T-helper 1 cell treated with Interleukin-12 subunit alpha and Interleukin-12 subunit beta and Interleukin-4 antibody, amounts not matched to agents 30 ng/mL and 1 ng/mL, for 36 hours (primary cell): ENCODE measurements at regions not wholly inside any gene's neighbourhood (a gene's known extent, or its start where the extent isn't known, plus 50 kb on each side); places are given as distances from the start of the nearest gene placed in this dataset.

Experiments
- intact Hi-C: fragments of 100-400 bp; cut with micrococcal nuclease; formaldehyde crosslinking; loops from one replicate; pipeline ENCODE4 v1.15.1; 2024

DNA sequence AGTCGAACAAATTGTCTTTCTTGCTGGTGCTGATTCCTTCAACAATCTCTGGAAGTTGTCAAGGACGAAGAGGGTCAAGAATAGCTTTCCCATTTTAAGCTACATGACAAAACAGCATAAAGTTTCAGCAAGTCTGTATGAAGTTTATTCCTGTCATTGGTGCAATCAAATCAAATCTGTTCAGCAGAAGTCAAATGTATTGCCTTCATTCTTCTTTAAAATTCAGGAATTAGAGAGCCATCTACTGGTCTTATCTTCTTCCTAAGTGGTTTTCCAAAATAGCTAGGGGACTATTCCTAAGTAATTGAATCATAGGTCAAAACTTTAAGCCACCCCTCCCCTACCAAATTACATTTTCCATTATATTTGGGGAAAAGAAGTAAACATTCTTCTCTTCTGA, 990.2 kb downstream of the GALC start:
- intact Hi-C loops: no loop called here

DNA sequence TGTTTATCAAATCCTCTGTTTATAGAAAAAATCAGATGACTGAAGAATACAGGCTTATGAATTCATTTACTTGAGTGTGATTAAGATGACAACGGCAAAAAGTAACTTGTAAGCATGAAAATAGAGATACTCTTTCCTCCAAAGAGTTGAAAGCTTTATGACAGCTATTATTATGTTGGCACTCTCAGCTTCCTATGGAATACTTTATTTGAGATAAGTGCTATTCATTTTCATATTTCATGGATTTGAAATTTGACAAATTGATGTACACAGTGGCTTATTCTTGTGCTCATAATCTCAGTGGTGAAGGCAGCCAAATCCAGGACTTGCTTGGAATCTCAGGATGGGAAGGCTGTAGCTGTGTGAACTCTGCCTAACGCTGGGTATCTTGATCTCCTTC, 991.6 kb downstream of the GALC start:
- intact Hi-C loops: no loop called here

DNA sequence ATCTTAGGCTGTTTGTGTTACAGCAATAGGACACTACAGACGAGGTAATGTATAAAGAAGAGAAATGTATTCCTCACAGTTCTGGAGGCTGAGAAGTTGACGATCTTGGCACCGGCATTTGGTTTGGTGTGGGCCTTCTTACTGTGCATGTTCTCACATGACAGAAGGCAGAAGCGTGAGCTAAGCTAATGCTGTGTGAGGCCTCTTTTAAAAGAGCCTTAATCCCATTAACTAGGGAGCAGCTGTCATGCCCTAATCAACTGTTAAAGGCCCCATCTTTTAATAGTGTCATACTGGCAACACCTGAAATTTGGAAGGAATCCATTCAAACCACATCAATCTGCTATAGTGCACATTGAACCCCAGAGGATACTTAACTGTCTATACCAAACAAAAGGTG, 992.9 kb downstream of the GALC start:
- intact Hi-C loops: no loop called here

DNA sequence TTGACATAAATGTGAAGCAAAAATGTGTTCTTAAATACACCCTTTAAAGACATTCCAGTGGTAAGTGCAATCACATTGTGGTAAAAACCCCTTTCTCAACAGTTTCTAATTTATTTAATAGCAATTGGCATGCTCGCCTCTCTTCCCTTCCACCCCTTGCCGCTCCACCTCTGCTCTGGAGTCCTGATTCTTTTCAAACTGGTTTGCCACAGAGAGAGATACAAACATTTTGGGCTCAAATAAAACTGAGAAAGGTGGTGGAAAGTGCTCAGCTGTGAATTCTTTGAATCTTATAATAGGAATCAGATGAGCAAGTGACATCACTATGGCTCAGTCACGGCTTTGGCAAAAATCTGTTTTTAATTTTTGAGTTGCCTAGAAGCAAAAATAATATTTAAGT, 993.9 kb downstream of the GALC start:
- intact Hi-C loops: no loop called here

DNA sequence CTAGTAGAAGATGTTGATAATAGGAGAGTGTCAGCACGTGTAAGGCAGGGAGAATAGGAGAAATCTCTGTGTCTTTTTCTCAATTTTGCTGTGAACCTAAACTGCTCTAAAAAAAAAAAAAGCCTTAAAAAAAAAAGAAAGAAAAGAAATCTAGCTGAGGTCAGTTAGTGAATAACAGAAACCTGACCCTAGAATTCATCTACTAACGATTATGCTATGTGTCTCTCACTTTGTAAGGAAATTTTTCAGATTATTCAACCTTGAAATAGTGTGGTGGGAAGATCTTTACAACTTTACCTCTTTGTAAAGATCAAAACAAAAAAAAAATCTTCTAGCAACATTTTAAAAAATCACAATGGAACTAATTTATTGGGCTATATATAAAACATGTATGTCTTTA, 995.7 kb downstream of the GALC start:
- intact Hi-C loops: no loop called here

DNA sequence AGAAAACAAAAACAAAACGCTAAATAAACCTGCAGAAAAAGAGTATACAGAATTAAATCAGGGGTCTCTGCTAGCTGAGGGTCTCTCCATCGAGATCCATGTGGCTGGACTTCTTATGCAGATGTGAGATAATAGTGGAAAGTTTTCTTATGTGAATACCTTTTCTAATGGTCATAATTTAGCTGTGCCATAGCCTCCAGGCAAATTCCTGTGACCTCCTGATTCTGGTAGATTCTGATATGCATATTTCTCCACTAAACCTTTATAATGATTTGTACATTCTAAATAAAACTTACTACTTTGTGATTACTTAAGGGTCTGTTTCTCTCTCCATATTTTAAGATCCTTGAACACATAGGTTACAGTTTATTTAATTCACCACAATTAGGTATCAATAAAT, 1002.6 kb downstream of the GALC start:
- intact Hi-C loops: no loop called here

DNA sequence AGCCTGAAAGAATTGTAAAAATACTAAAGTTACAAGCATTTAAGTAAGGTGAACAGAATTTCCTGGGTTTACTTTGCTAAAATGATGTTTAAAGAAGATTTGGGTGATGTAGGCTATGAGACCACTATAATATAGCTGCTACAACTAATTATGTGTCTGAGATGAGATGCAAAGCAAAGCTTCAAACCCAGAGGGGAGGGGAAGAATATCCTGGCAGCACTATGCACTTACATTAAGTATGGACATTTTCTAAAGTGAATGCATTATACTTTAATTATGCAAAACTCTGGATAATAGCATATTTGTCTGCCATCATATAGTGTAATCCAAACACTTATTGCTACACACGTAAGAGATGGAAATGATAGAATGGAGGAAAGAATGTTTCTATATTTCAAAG, 1003.7 kb downstream of the GALC start:
- intact Hi-C loops: no loop called here

DNA sequence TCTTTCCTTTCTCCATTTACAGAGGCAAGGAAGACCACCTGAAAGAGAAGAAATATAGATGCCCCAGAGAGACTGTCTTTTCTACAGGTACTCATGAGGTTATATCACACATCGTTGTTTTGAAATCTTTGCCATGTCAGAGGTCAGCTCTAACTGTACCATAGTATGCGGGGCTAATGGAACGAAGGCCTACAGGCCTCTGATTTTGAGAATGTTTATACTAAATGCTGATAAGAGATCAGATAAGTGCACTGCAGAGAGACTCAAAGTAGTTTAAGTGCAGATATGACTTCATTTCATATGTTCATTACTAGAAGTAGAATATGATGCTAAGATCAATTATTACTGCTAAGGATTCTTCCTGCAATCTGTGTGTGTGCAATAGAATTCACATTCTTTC, 1005.0 kb downstream of the GALC start:
- intact Hi-C loops: no loop called here

DNA sequence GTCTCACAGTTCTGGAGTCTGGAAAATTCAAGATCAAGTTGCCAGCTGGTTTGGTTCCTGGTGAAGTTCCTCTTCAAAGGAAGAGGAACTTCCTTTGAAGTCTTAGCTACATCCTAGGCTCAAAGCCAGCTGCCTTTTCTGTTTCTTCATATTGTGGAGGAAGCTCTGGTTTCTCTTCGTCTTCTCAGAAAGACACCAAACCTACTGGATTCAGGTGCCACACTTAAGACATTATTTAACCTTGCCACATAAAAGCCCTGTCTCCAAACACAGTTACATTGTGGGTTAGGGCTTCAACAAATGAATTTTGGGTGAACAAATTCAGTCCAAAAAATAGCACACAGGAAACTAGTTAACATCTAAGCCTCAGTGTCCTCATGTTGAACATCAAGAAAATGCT, 1019.8 kb downstream of the GALC start:
- intact Hi-C loops: no loop called here

DNA sequence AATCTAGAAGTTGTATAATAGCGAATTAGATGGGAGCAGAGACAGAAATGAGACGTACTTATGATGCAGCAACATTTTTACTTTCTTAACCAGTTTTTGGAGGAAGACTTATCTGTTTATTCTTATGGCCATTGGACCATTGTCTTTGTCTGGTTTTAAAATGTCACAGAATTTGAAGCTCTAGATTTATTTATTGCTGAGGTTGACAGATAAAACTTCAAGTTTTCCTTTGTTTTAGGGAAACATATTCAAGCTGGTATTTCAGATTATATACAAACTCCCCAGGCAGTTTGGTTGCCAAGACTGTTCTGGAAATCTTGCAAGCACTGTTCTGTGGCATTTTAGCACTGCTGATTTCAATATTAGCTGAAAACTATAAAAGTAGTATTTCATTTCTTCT, 1021.7 kb downstream of the GALC start:
- intact Hi-C loops: no loop called here

DNA sequence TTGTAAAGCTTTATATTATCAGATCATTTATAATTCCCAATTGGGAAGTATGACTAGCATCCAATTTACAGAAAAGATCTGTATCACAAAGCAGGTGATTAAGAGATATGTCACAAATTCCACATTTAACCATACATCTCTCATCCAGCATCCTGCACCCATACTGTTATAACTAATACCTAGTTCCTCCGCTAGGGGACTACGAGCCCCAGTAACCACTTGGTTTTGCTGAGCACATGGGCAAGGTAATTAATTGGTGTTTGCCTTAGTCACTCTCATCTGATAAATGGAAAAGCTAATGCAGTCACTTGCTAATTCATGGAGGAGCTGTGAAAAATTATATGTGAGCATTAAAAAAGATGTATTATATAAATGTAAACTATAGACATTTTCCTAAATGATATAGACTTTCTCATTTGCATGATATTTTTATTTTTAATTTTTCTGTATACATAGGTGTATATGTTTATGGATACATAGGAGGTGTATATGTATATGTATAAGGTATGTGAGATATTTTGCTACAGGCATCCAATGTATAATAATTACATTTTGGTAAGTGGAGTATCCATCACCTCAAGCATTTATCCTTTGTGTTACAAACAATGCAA, 1031.8 kb downstream of the GALC start:
- intact Hi-C loops: no loop called here

DNA sequence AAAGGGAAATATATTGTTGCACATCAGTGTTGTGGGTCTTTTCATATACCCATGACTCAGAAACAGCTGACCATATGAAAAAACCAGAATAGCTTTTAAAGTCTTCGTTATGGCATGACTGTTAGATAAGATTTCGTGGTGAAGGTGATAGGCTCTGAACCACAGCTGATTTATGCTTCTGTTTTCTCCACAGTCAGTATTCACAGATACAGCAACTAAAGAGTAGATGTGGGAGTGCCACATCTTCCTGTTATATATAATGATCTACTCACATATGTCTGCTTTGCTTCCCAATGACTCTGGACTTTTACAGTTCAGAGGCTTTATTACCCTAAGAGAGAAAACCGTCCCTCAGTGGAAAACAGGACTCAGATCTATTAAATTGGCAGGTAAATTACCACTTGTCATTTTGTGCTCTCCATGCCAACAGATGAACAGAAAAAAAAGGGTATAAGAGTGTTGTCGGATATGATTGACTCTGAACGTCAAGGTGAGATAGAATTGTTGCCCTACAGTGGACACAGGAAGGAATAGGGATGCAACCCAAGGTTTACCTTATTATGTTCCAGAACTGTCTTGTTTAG, 1037.1 kb downstream of the GALC start:
- intact Hi-C loops: no loop called here

DNA sequence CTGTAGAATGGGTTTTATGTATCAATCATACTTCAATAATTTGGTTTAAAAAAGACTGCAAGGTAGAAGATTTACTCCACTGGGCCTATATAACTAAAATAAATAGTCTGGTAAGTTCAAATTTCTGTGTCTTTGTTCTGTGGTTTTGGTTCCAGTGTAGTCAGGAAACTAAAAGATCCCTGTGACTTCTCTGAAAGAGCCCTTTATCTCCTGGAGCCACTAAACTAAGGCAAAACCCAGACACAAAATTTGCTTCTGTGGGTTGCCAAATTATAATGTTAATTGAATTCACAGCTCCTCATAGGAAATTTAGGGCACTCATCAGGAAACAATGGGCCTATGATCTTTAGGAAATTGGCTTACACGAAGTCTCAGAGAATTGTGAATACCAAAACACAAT, 1038.4 kb downstream of the GALC start:
- intact Hi-C loops: no loop called here

DNA sequence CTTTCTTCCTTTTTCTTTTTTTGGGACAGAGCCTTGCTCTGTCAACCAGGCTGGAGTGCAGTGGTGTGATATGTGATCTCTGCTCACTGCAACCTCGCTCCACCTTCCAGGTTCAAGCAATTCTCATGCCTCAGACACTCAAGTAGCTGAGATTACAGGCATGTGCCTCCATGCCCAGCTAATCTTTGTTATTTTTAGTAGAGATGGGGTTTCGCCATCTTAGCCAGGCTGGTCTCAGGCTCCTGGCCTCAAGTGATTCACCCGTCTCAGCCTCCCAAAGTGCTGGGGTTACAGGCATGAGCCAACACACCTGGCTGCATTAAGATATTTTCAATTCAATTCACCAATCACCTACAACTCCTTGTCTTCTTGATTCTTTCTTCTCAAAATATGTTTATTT, 1046.5 kb downstream of the GALC start:
- intact Hi-C loops: no loop called here

DNA sequence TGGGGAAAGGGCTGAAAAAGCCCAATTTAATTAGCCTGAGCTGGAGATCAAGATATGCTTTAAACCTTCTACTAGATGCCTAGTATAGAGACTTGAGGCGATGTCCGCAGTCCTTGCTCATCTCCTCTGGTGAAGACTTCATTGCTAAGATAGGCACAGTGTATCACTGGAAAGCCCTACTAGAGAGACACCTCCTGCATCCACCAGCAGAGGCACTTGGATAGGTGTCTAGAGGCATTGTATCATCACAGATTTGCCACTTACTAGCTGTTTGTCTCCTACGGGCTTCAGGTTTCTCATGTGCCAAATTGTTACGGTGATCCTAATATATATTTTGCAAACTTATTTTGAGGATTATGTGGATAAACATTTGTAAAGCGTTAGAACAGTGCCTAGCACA, 1048.5 kb downstream of the GALC start:
- intact Hi-C loops: no loop called here

DNA sequence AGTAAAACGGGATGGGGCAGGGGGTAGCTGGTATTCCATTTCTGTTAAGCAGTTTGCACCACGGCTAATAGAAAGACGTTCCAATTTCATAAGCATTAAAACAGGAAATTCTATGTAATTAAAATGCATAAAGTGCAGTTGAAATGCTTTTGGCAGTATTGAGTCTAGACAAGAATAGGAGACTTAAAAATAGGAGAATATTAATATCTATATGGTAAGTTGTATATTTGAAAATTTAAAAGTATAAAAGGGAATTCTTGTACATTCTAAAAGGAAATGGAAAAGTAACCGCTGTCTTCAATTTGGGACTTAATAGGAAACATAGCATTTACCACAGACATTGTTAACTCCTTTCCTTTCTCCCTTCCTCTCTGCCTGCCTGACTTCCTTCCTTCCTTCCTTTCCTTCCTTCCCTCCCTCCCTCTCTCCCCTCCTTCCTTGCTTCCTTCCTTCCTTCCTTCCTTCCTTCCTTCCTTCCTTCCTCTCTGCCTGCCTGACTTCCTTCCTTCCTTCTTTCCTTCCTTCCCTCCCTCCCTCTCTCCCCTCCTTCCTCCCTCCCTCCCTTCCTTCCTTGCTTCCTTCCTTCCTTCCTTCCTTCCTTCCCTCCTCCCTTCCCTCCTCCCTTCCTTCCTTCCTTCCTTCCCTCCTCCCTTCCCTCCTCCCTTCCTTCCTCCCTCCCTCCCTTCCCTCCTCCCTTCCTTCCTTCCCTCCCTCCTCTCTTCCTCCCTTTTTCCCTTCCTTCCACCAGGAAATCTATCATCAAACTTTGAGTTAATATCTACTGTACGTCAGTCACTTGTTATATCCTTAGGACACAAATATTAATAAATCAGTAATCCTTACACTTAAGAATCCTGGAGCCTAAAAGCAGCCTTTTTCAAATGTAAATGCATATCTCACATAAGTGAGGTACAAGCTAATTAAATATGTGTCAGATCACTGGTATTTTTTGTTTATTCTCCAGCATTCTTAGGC, 1049.3 kb downstream of the GALC start:
- intact Hi-C loops: no loop called here

DNA sequence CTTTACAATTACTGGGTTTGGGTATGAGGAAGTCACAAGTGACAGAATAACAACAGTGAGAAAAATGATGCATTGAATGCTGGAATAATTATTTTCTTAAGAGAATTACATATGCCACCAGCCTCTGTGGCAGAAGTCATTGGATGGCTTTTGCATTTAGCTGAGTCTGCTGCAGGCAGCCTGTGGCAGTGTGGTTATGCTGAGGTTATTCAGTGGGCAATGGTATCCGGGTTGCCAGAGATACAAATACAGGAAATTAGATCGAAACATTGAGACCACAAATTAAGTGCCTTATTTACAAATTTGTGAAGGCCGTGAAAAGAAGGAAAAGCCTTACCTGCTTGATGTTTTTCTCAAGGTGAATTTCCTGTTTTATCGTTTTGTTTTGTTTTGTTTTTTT, 1050.0 kb downstream of the GALC start:
- intact Hi-C loops: no loop called here

DNA sequence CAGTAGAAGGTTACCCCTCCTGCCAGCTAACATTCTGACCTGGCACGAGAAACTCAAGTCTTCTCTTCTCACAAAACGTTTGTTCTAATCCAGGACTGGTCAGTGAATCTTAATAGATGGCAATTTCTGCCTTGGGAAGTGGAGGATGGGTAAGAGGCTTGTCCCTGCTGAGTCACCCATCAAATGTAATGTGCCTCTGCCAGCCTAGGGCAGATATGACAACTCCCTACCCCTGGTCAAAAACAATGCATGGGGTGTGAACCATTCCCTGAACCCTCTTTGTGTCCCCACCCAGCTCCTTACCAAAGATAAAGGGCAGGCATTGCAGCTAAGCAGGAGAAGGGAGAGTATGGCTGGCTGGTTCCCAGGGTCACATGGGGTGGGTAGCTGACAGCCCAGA, 1052.9 kb downstream of the GALC start:
- intact Hi-C loops: no loop called here

DNA sequence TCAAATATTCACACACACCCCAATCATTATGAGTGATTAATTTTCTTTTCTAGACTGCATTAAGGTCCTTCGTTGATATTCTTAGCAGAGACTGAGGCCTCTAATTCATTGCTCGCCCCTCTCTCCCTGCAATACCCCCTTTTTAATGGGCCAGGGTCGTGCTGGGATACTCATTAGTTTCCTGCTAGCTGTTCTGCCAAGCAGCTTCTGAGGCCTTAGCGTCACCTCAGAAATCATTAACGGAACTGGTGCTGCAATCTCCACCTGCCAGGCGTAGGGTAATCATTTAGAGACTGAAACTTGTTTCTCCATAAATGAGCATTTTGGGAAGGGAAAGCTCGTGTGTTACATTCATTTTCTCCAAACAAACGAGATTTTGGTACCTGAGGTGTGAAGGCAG, 1054.7 kb downstream of the GALC start:
- intact Hi-C loops: no loop called here

DNA sequence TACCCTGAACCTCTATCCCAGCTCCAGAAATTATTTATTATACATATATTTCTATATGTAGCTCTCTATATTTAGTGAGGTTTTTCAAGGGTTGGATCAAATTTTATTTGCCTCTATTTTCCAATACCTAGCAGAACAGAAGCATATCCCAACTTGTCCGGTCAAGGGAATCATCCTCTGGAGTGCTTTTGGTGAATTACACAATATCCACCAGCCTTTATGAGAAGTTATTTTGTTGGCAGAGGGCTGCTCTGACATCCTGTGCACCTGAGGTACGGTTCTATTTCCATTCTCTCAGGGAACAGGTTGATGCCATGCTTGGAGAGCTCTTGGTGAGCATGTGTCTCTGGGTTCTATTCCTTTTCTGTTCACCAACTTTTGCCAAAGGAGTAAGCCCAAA, 1056.4 kb downstream of the GALC start:
- intact Hi-C loops: no loop called here

DNA sequence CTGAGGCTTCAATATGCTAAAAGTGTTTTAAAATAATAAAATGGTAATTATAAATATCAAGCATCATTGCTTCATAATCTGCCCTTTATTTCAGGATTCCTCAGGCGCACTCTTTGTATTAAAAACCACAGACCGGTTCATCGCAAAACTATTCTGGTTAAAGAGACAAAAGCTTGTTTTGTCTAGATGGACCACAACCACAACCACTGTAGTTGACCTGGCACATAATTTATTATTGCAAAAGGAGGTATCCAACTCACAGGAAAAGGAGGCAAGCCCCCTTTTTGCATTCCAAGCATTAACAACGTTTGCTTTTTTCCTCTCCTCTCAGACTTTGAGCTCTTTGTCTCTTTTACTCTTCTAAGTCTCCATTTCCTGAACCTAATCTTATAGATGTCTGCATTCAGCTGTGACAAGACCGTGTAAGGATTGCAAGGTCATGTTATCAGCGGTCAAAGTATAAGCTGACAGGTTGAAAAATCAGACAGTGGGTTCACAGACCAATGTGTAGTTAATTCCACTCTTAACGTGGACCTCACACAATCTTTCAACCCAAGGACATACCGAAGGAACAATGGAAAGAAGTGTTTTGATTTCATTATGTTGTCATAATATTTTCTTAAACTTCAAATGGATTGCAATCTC, 1057.6 kb downstream of the GALC start:
- intact Hi-C loops: no loop called here

DNA sequence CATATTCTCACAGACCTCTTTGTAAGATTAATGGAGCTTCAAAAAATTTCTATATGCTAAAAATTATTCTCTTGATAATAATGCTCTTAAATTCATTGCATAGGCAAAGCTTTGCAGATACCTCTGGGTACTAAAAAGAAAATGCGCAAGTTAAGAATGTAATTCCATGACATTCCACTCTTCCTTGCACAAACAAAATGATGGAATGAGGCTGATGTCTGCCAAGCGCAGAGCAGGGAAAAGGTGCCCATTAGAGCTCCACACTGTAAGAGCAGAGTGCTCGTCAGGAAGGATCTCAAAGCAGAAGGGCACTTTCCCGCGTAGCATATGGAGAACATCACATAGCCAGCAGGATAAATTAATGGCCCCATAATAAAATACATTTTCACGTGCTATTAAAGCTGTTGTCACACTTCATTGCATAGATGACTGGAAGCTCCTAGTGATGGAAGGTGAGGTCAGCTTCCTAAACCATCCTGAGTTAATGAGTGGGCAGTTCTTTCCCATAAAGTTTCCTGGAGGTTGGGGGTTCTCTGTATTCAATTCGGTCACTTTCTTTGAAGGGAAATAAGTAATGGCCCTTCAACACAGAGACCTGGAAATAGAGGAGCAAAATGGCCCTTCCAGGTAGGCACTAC, 1058.9 kb downstream of the GALC start:
- intact Hi-C loops: no loop called here
